T-cell (primary cell): ENCODE measurements at regions not wholly inside any gene's neighbourhood (a gene's known extent, or its start where the extent isn't known, plus 50 kb on each side); places are given as distances from the start of the nearest gene placed in this dataset.

ENCODE experiments used
- ATAC-seq, 4 experiments: fragments of 200-7000 bp in 3 of 4; fragments of 150-1000 bp in 1 of 4; cut with Tn5 transposase; replicated peaks in 1 of 4; 1 replicate in 3 of 4; 2 replicates in 1 of 4; pipeline ENCODE4 v1.10.0; 2021; ENCODE audit warnings: moderate library complexity in 3 of 4, mild to moderate bottlenecking in 2 of 4, moderate number of reproducible peaks in 1 of 4
- CTCF ChIA-PET, 2 donors: fragments of 300-600 bp; sonication (Branson Sonifier 250); formaldehyde crosslinking; loops; one replicate each; lab custom pipeline; 2022; ENCODE audit warnings: antibody characterized with exemption in 2 of 2; lab: Charles Lee
- POLR2A ChIA-PET, 2 donors: fragments of 300-600 bp; sonication (Branson Sonifier 250); formaldehyde crosslinking; loops; one replicate each; lab custom pipeline; 2022; ENCODE audit warnings: antibody characterized with exemption in 2 of 2; lab: Charles Lee
- DNase-seq, 35 experiments: peaks; one replicate each; pipeline versions ENCODE4 v3.0.0 to v3.0.0-alpha.2; 2013 to 2023
- H3K27ac ChIP-seq: one replicate; pipeline ENCODE4 v1.5.1; 2013; ENCODE audit warnings: low read length
- H3K27me3 ChIP-seq, 2 experiments: replicated peaks in 1 of 2; 1 replicate in 1 of 2; 2 replicates in 1 of 2; pipeline versions ENCODE4 v1.6.1 to v1.7.0; 2013; ENCODE audit warnings: low read length in 1 of 2, mixed read lengths in 1 of 2; ENCODE audit not compliant: control insufficient read depth in 2 of 2, insufficient read depth in 2 of 2; ENCODE audit errors: extremely low read depth in 1 of 2
- H3K36me3 ChIP-seq, 2 donors: 1 replicate in 1 of 2; 2 replicates in 1 of 2; pipeline versions ENCODE4 v1.6.1 to v1.7.0; 2013; ENCODE audit warnings: low read length in 1 of 2; ENCODE audit not compliant: control insufficient read depth in 2 of 2, insufficient read depth in 1 of 2; ENCODE audit errors: extremely low read depth in 1 of 2
- H3K4me1 ChIP-seq, 2 experiments: 1 replicate in 1 of 2; 2 replicates in 1 of 2; pipeline versions ENCODE4 v1.6.1 to v1.7.0; 2013; ENCODE audit warnings: low read length in 2 of 2, mixed read lengths in 1 of 2; ENCODE audit not compliant: insufficient read depth in 2 of 2, control insufficient read depth in 1 of 2; ENCODE audit errors: extremely low read depth in 1 of 2
- H3K4me3 ChIP-seq, 2 donors: 1 replicate in 1 of 2; 2 replicates in 1 of 2; pipeline versions ENCODE4 v1.5.1 to v1.7.0; 2013; ENCODE audit warnings: mild to moderate bottlenecking in 2 of 2, low read length in 1 of 2, moderate library complexity in 1 of 2; ENCODE audit not compliant: control insufficient read depth in 1 of 2; ENCODE audit errors: extremely low read depth in 1 of 2
- H3K9me3 ChIP-seq: 2 replicates; pipeline ENCODE4 v1.7.0; 2013
- H3K27ac Mint-ChIP-seq, 2 donors: one replicate each; pipeline ENCODE4 v1.8.0; 2020 to 2021; ENCODE audit warnings: mild to moderate bottlenecking in 2 of 2, mixed read lengths in 2 of 2
- H3K27me3 Mint-ChIP-seq, 2 donors: one replicate each; pipeline ENCODE4 v1.8.0; 2021 to 2022; ENCODE audit warnings: mixed read lengths in 2 of 2
- H3K36me3 Mint-ChIP-seq: one replicate; pipeline ENCODE4 v1.8.0; 2021; ENCODE audit warnings: mixed read lengths
- H3K4me1 Mint-ChIP-seq, 3 donors: one replicate each; pipeline ENCODE4 v1.8.0; 2020 to 2022; ENCODE audit warnings: mixed read lengths in 3 of 3, mild to moderate bottlenecking in 1 of 3
- H3K4me3 Mint-ChIP-seq, 3 donors: one replicate each; pipeline ENCODE4 v1.8.0; 2020 to 2022; ENCODE audit warnings: mild to moderate bottlenecking in 3 of 3, mixed read lengths in 3 of 3, moderate library complexity in 3 of 3
- H3K9me3 Mint-ChIP-seq, 3 donors: one replicate each; pipeline ENCODE4 v1.8.0; 2020 to 2022; ENCODE audit warnings: mixed read lengths in 3 of 3
- WGBS: methylation state at CpG from one replicate; pipeline ENCODE4 v1.1.5; 2013; ENCODE audit warnings: missing lambda C conversion rate; ENCODE audit not compliant: insufficient coverage; 5-methylcytosine and 5-hydroxymethylcytosine counted together

DNA sequence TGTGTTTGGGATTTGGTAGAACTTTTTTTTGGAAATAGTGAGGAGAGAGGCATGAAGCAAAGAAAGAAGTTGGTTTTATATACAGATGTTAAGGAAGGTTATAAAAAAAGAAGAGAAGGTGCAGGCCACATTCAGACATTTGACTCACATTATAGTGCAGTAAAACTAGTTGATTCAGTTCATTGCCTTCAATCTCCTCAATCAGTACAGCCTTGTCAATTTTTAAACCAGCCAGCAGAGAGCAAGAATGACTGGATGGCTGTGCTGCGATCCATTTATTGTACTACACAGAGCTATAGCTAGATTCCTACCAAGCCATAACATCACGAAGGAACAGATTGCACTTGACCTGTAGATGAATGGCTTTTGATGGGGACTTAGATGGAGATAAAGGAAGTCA lies 79.7 kb upstream of the LSM6 start:
- ChIA-PET POLR2A (no interaction called here), CTCF (interaction anchor here in 1 of 2 donors (0.6 kb wide), 1 partner anchor 413 kb away, joined by 3 read pairs; no protein-coding TSS in a partner anchor)
- Mint-ChIP-seq H3K9me3 (peaks cover 0 to 3% (median 0%) of the 10 kb centered on the region in 3 donors), H3K36me3 (no peaks in the 10 kb centered on the region), H3K27ac (no peak overlapping the region), H3K4me3 (no peak overlapping the region), H3K27me3 (peaks cover 6 to 16% of the 10 kb centered on the region in 2 donors), H3K4me1 (no peaks in the 10 kb centered on the region)
- Histone ChIP-seq H3K27ac (no peak overlapping the region), H3K9me3 (no peaks in the 10 kb centered on the region), H3K36me3 (no peaks in the 10 kb centered on the region), H3K4me3 (no peak overlapping the region), H3K27me3 (peaks cover 0 to 3% of the 10 kb centered on the region in 2 experiments), H3K4me1 (no peaks in the 10 kb centered on the region)
- no CpG with 5 or more reads among the region's 2 CpGs for WGBS
- ATAC-seq = no peak
- DNase-seq = no peak

DNA sequence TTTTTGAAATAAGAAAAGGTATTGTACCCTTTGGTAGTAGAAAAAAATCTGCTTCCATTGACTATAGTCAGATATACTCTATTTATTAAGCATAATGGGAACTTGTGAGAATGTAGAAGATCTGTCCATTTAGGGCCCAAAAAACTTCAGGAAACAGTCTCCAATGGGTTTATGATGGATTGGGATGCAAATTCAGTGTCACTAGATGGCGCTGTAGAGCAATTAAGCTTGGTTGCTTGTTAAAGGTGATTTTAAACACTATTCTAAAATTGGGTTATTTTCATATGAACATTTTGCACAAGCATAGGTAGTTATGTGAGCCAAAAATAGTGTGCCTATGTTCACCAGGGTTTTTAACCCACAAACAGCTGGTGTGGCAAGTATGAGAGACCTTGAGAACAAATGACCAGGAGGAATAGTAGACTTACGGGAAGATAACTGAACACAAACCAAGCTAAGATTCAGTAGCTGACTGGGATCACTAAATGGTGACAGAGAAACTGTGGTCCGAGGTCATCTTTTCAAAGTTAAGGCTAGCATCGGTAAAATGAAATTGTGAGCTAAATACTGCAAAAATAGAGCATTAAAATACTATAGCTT lies 80.3 kb upstream of the LSM6 start:
- no peaks in the 10 kb centered on the region for H3K36me3 Mint-ChIP-seq

GRCh38 chr4:146088690-146089089 lies 86.8 kb upstream of the LSM6 start:
- Histone ChIP-seq H3K36me3 (no peaks in the 10 kb centered on the region), H3K27me3 (no peaks in the 10 kb centered on the region), H3K27ac (no peak overlapping the region), H3K4me3 (no peak overlapping the region), H3K9me3 (no peaks in the 10 kb centered on the region), H3K4me1 (no peaks in the 10 kb centered on the region)
- Mint-ChIP-seq H3K9me3 (no peaks in the 10 kb centered on the region), H3K4me1 (no peaks in the 10 kb centered on the region), H3K4me3 (no peak overlapping the region), H3K36me3 (no peaks in the 10 kb centered on the region), H3K27ac (no peak overlapping the region), H3K27me3 (peaks cover 4 to 12% of the 10 kb centered on the region in 2 donors)
- ChIA-PET POLR2A (no interaction called here), CTCF (no interaction called here)
- ATAC-seq (no peak), DNase-seq (no peak)
- no CpG with 5 or more reads among the region's 2 CpGs for WGBS

More for the DNA sequence above, 80.3 kb upstream of the LSM6 start:
- Histone ChIP-seq H3K36me3 (no peaks in the 10 kb centered on the region), H3K27ac (no peak overlapping the region), H3K9me3 (no peaks in the 10 kb centered on the region), H3K4me1 (no peaks in the 10 kb centered on the region), H3K27me3 (peaks cover 0 to 3% of the 10 kb centered on the region in 2 experiments), H3K4me3 (no peak overlapping the region)
- no peak for ATAC-seq
- DNase-seq = peak in 2 of 35 experiments; percentile 8 to 44
- H3K4me3 Mint-ChIP-seq = no peak overlapping the region
- 100% methylated on average over 1 of the region's 4 CpGs for WGBS
- peaks cover 6 to 18% of the 10 kb centered on the region in 2 donors for H3K27me3 Mint-ChIP-seq
- H3K27ac Mint-ChIP-seq = no peak overlapping the region
- no peaks in the 10 kb centered on the region for H3K4me1 Mint-ChIP-seq
- CTCF ChIA-PET = interaction anchor here in 1 of 2 donors (0.6 kb wide), 2 partner anchors 12 to 412 kb away, joined by 3 read pairs; no protein-coding TSS in a partner anchor
- H3K9me3 Mint-ChIP-seq = peaks cover 0 to 3% (median 0%) of the 10 kb centered on the region in 3 donors
- POLR2A ChIA-PET = no interaction called here

DNA sequence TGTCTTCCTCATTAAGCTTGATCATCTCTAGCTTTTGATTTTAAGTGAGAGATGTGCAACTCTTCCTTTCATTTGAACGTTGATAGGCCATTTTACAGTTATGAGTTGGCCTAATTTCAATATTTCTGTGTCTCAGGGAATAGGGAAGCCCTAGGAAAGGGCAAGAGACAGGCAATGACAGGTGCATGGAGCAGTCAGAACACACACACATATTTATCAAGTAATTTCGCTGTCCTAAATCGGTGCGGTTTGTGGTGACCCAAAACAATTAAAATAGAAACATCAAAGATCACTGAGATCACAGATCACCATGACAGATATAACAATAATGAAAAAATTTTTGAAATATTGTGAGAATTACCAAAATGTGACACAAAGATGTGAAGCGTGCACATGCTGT lies 87.7 kb upstream of the LSM6 start:
- H3K4me1 ChIP-seq = no peaks in the 10 kb centered on the region
- H3K4me3 ChIP-seq = no peak overlapping the region
- DNase-seq (no peak), ATAC-seq (no peak)
- ChIA-PET POLR2A (no interaction called here), CTCF (interaction anchor here in 1 of 2 donors (1.0 kb wide), 1 partner anchor 9 kb away, joined by 3 read pairs; no protein-coding TSS in a partner anchor)
- Mint-ChIP-seq H3K9me3 (no peaks in the 10 kb centered on the region), H3K27ac (no peak overlapping the region), H3K4me3 (no peak overlapping the region), H3K36me3 (no peaks in the 10 kb centered on the region), H3K27me3 (peaks cover 4 to 12% of the 10 kb centered on the region in 2 donors), H3K4me1 (no peaks in the 10 kb centered on the region)
- 63% methylated on average over 1 of the region's 5 CpGs for WGBS
- no peaks in the 10 kb centered on the region for H3K9me3 ChIP-seq
- H3K36me3 ChIP-seq = no peaks in the 10 kb centered on the region
- H3K27me3 ChIP-seq = no peaks in the 10 kb centered on the region
- no peak overlapping the region for H3K27ac ChIP-seq

GRCh38 chr4:146076081-146076480 lies 99.4 kb upstream of the LSM6 start:
- CTCF ChIA-PET = no interaction called here

DNA sequence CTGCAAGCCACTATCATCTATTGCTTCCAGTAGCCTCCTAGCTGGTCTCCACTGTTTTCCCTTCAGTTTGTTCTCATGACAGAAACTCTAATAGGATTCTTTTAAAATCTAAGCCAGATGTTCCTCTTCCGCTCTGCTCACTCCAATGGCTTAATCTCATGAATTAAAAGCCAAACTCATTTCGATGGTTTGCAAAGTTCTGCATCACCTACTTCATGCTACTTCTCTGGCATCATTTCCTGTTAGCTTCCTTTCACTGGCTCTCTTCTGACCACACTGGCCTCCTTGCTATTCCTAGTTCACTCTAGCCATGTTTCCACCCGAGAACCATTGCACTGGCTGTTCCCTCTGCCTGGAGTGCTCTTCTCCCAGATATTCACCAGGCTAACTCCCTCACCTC lies 102.0 kb upstream of the LSM6 start:
- DNase-seq = no peak
- ChIA-PET CTCF (no interaction called here), POLR2A (no interaction called here)
- Mint-ChIP-seq H3K9me3 (no peaks in the 10 kb centered on the region), H3K4me3 (no peak overlapping the region), H3K4me1 (no peaks in the 10 kb centered on the region), H3K27me3 (peaks cover 17 to 24% of the 10 kb centered on the region in 2 donors), H3K36me3 (no peaks in the 10 kb centered on the region), H3K27ac (no peak overlapping the region)
- 36% methylated on average over 3 of the region's 3 CpGs for WGBS
- no peaks in the 10 kb centered on the region for H3K4me1 ChIP-seq
- H3K36me3 ChIP-seq = no peaks in the 10 kb centered on the region
- ATAC-seq = no peak
- no peaks in the 10 kb centered on the region for H3K9me3 ChIP-seq
- no peak overlapping the region for H3K27ac ChIP-seq
- peaks cover 0 to 6% of the 10 kb centered on the region in 2 experiments for H3K27me3 ChIP-seq
- no peak overlapping the region for H3K4me3 ChIP-seq

More at GRCh38 chr4:146076081-146076480, 99.4 kb upstream of the LSM6 start:
- Mint-ChIP-seq H3K9me3 (no peaks in the 10 kb centered on the region), H3K4me3 (no peak overlapping the region), H3K4me1 (no peaks in the 10 kb centered on the region), H3K36me3 (no peaks in the 10 kb centered on the region), H3K27me3 (peaks cover 20 to 31% of the 10 kb centered on the region in 2 donors), H3K27ac (no peak overlapping the region)
- Histone ChIP-seq H3K27me3 (peaks cover 0 to 6% of the 10 kb centered on the region in 2 experiments), H3K4me3 (no peak overlapping the region), H3K9me3 (no peaks in the 10 kb centered on the region), H3K4me1 (no peaks in the 10 kb centered on the region), H3K36me3 (no peaks in the 10 kb centered on the region), H3K27ac (no peak overlapping the region)
- DNase-seq (no peak), ATAC-seq (no peak)
- POLR2A ChIA-PET = no interaction called here
- 100% methylated on average over 1 of the region's 6 CpGs for WGBS
